ENCODE measurements at regions not wholly inside any gene's neighbourhood (a gene's known extent, or its start where the extent isn't known, plus 50 kb on each side); places are given as distances from the start of the nearest gene placed in this dataset.

GRCh38 chr15:99443768-99444446 lies 121.9 kb upstream of the MEF2A start:
- no peak for TF ChIP-seq CTCF (IDR thresholded peaks at IDR 0.05)
- no peak for TF ChIP-seq POLR2A (IDR thresholded peaks at IDR 0.05)

All from esophagus squamous epithelium (tissue), 4 donors.